SK-N-MC (cell line): ENCODE measurements at regions not wholly inside any gene's neighbourhood (a gene's known extent, or its start where the extent isn't known, plus 50 kb on each side); places are given as distances from the start of the nearest gene placed in this dataset.

Experiments used
- DNase-seq: peaks from one replicate; pipeline ENCODE4 v3.0.0-alpha.2; 2011; ENCODE audit warnings: low read depth, low spot score
- H3K27ac ChIP-seq: fragments of 200-600 bp; sonication (generic); 2 replicates; pipeline ENCODE4 v1.5.1; 2016; ENCODE audit warnings: mixed run types
- H3K36me3 ChIP-seq: fragments of 200-600 bp; sonication (generic); 2 replicates; pipeline ENCODE4 v1.6.1; 2017; ENCODE audit warnings: antibody characterized with exemption, low read length, mixed read lengths; ENCODE audit not compliant: insufficient read depth
- H3K4me3 ChIP-seq: fragments of 200-600 bp; sonication (generic); 2 replicates; pipeline ENCODE4 v1.5.1; 2016
- H3K9ac ChIP-seq: fragments of 200-600 bp; sonication (generic); 2 replicates; pipeline ENCODE4 v1.8.0; 2017; ENCODE audit warnings: mixed run types, mixed read lengths; ENCODE audit not compliant: insufficient read length
- H3K9me3 ChIP-seq: fragments of 200-600 bp; sonication (generic); 2 replicates; pipeline ENCODE4 v1.6.1; 2017; ENCODE audit warnings: low read depth, mild to moderate bottlenecking, antibody characterized with exemption, low read length, moderate library complexity, mixed read lengths
- EZH2 ChIP-seq: fragments of 200-600 bp; sonication (generic); IDR thresholded peaks from one replicate; pipeline ENCODE4 v1.6.1; 2017; ENCODE audit warnings: antibody characterized with exemption
- FOXP2 ChIP-seq: optimal IDR thresholded peaks from 2 replicates; pipeline ENCODE3; 2011; ENCODE audit warnings: mild to moderate bottlenecking, moderate library complexity; ENCODE audit not compliant: insufficient read depth; ENCODE audit errors: extremely low read length, control extremely low read depth
- POLR2AphosphoS5 ChIP-seq: IDR thresholded peaks from 2 replicates; pipeline ENCODE4 v1.6.1; 2012; ENCODE audit warnings: mild to moderate bottlenecking, low read depth, low read length, borderline replicate concordance

- TF ChIP-seq FOXP2 (no peak), POLR2AphosphoS5 (no peak), EZH2 (no peak)
These were observed 259.3 kb upstream of the TMEM72 start for GRCh38 chr10:44651834-44652233.

DNA sequence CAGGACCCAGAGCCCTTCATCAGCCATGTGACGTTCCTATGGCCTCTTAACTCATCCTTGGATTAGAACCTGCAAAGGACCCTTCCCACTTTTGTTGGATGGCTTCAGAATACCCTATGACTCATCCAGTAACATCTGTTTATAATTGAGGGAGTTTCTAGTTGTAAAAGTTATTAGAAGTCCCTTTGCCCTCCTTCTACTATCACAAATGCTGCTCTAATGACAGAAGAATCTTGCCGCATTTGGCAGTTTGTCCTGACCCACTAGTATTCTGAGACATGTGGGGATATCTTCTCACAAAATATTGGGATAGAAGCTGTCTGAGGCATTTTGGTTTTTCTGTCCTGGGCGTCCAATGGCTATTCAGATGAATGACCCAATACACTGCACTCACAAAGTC is 251.8 kb upstream of the TMEM72 start:
- H3K4me3 ChIP-seq: no peak overlapping the region
- TF ChIP-seq EZH2: no peak
- no peak for TF ChIP-seq POLR2AphosphoS5
- TF ChIP-seq FOXP2: no peak
- DNase-seq: no peak
- no peaks in the 10 kb centered on the region for H3K9me3 ChIP-seq
- no peaks in the 10 kb centered on the region for H3K36me3 ChIP-seq
- H3K9ac ChIP-seq: no peak overlapping the region
- H3K27ac ChIP-seq: no peak overlapping the region

More at GRCh38 chr10:44651834-44652233, 259.3 kb upstream of the TMEM72 start:
- Histone ChIP-seq H3K9ac (no peak overlapping the region), H3K27ac (peak overlapping the region; percentile 96), H3K36me3 (no peaks in the 10 kb centered on the region), H3K9me3 (no peaks in the 10 kb centered on the region), H3K4me3 (no peak overlapping the region)
- no peak for DNase-seq

GRCh38 chr10:44660271-44660670 is 250.9 kb upstream of the TMEM72 start:
- H3K9me3 ChIP-seq: no peaks in the 10 kb centered on the region
- no peak overlapping the region for H3K4me3 ChIP-seq
- no peak for DNase-seq
- H3K36me3 ChIP-seq: no peaks in the 10 kb centered on the region
- TF ChIP-seq EZH2 (no peak), POLR2AphosphoS5 (no peak), FOXP2 (no peak)
- no peak overlapping the region for H3K27ac ChIP-seq
- H3K9ac ChIP-seq: no peak overlapping the region

- H3K4me3 ChIP-seq: no peak overlapping the region
- no peaks in the 10 kb centered on the region for H3K36me3 ChIP-seq
- no peak for DNase-seq
- H3K9me3 ChIP-seq: no peaks in the 10 kb centered on the region
- H3K27ac ChIP-seq: no peak overlapping the region
- TF ChIP-seq POLR2AphosphoS5: no peak
- no peak for TF ChIP-seq EZH2
- no peak for TF ChIP-seq FOXP2
- H3K9ac ChIP-seq: no peak overlapping the region
These were observed 249.1 kb upstream of the TMEM72 start for GRCh38 chr10:44662051-44662450.

DNA sequence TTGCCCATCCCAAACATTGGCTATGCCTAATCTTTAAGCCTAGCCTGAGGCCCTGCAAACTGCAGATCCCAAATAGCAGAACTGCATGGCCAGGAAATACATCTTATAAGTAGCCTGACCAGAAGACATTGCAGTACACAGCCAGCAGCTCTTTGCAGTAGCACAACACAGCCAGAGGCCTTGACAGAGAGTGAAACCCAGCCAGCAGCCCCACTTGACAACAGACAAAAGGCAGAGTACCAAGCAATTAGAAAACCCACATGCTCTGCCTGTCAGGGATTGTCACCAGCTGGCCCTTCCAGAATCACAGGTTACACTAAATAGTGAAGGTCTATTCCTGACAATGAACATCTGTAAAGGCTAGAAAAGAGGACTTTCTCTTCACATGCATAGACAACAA is 242.8 kb upstream of the TMEM72 start:
- H3K4me3 ChIP-seq: no peak overlapping the region

DNA sequence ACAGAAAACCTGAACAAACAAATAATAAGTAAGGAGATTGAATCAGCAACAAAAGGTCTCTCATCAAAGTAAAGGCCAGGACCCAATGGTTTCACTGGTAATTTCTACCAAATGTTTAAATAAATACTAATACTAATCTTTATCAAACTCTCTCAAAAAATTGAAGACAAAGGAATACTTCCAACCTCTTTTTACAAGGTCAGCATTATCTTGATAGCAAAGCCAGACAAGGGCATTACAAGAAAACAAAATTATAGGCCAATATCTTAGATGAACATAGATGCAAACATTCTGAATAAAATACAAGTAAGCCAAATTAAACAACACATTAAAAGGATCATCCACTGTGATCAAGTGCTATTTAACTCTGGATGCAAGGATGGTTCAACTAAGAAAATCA is 239.8 kb upstream of the TMEM72 start:
- Histone ChIP-seq H3K9me3 (no peaks in the 10 kb centered on the region), H3K27ac (no peak overlapping the region), H3K36me3 (no peaks in the 10 kb centered on the region), H3K9ac (no peak overlapping the region), H3K4me3 (no peak overlapping the region)
- no peak for TF ChIP-seq FOXP2
- TF ChIP-seq EZH2: no peak
- no peak for TF ChIP-seq POLR2AphosphoS5
- DNase-seq: no peak

More for the DNA sequence above, 242.8 kb upstream of the TMEM72 start:
- DNase-seq: no peak
- TF ChIP-seq FOXP2 (no peak), POLR2AphosphoS5 (no peak), EZH2 (no peak)
- Histone ChIP-seq H3K9ac (no peak overlapping the region), H3K36me3 (no peaks in the 10 kb centered on the region), H3K9me3 (no peaks in the 10 kb centered on the region), H3K27ac (no peak overlapping the region)

DNA sequence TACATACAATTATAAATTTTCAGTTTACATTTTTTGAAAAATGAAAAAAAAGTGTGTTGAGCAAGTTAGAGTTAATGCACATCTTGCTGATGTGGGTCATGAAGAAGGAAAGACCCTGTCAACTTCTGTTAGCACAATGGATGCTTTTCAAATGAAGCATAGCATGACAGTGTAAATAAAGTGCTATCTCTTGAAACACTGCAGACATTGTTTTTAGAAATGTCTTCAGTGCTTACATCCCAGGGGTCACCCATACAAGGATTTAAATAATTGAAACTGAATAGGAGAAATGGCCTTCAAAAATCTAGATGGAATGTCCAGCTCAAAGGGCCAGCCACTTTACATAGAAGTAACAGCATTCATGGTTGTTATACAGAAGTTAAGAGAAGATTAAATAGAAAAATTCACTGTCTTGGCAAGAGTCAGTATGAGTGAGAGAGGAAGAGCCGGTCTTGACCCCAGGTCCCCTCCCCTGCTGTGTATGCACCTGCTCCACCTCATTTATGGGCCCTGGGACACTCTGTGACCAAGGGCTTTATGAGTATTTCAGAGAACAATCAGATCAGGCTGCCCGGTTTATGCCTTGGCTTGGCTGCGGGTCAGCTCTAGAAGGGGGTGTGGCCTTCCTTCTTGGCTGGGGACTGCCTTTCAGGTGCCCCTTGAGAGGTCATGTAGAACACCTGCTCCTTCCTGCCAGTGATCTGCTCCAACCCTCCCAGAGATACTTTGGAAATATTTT is 237.7 kb upstream of the TMEM72 start:
- Histone ChIP-seq H3K4me3 (no peak overlapping the region), H3K9ac (no peak overlapping the region), H3K9me3 (no peaks in the 10 kb centered on the region), H3K27ac (no peak overlapping the region), H3K36me3 (no peaks in the 10 kb centered on the region)
- DNase-seq: no peak
- TF ChIP-seq POLR2AphosphoS5: no peak
- no peak for TF ChIP-seq FOXP2
- TF ChIP-seq EZH2: no peak

- no peak overlapping the region for H3K9ac ChIP-seq
- H3K27ac ChIP-seq: no peak overlapping the region
- no peaks in the 10 kb centered on the region for H3K9me3 ChIP-seq
- H3K36me3 ChIP-seq: no peaks in the 10 kb centered on the region
- DNase-seq: no peak
- TF ChIP-seq POLR2AphosphoS5: no peak
- no peak for TF ChIP-seq EZH2
- TF ChIP-seq FOXP2: no peak
- H3K4me3 ChIP-seq: no peak overlapping the region
These were observed 236.4 kb upstream of the TMEM72 start for GRCh38 chr10:44674536-44675386.
